GM23338 (cell line): ENCODE measurements at regions not wholly inside any gene's neighbourhood (a gene's known extent, or its start where the extent isn't known, plus 50 kb on each side); places are given as distances from the start of the nearest gene placed in this dataset.

ENCODE experiments used
- ATAC-seq: fragments of 200-7000 bp; cut with Tn5 transposase; 3 replicates; pipeline ENCODE4 v1.9.1; 2020
- DNase-seq: peaks from one replicate; pipeline ENCODE4 v3.0.0-alpha.2; 2015; ENCODE audit warnings: low spot score
- H2AFZ ChIP-seq: fragments of 200-600 bp; sonication (generic); 2 replicates; pipeline ENCODE4 v1.8.0; 2016; ENCODE audit warnings: antibody characterized with exemption, mild to moderate bottlenecking, moderate library complexity
- H3F3A ChIP-seq: fragments of 200-600 bp; sonication (generic); replicated peaks from 2 replicates; pipeline ENCODE4 v1.8.0; 2017; ENCODE audit warnings: antibody characterized with exemption, mixed run types, low read depth
- H3K27ac ChIP-seq: fragments of 200-600 bp; sonication (generic); 2 replicates; pipeline ENCODE4 v1.6.1; 2016; ENCODE audit warnings: low read depth
- H3K27me3 ChIP-seq: fragments of 200-600 bp; sonication (generic); 2 replicates; pipeline ENCODE4 v1.8.0; 2016; ENCODE audit warnings: mild to moderate bottlenecking, mixed run types, moderate library complexity; ENCODE audit not compliant: insufficient read depth
- H3K36me3 ChIP-seq: fragments of 200-600 bp; sonication (generic); 2 replicates; pipeline ENCODE4 v1.8.0; 2016; ENCODE audit warnings: mild to moderate bottlenecking; ENCODE audit not compliant: insufficient read depth
- H3K4me1 ChIP-seq: fragments of 200-600 bp; sonication (generic); 2 replicates; pipeline ENCODE4 v1.8.0; 2016; ENCODE audit warnings: mild to moderate bottlenecking, moderate library complexity; ENCODE audit not compliant: insufficient read depth
- H3K4me2 ChIP-seq: fragments of 200-600 bp; sonication (generic); 2 replicates; pipeline ENCODE4 v1.7.1; 2017; ENCODE audit warnings: mixed run types
- H3K4me3 ChIP-seq: fragments of 200-600 bp; sonication (generic); 2 replicates; pipeline ENCODE4 v1.6.1; 2016; ENCODE audit warnings: mixed run types
- H3K79me2 ChIP-seq: fragments of 200-600 bp; sonication (generic); replicated peaks from 2 replicates; pipeline ENCODE4 v1.8.0; 2017; ENCODE audit warnings: mild to moderate bottlenecking; ENCODE audit not compliant: insufficient read depth
- H3K9me2 ChIP-seq: fragments of 200-600 bp; sonication (generic); 2 replicates; pipeline ENCODE4 v1.8.0; 2017; ENCODE audit not compliant: insufficient read depth
- H4K20me1 ChIP-seq: fragments of 200-600 bp; sonication (generic); replicated peaks from 2 replicates; pipeline ENCODE4 v1.8.0; 2017; ENCODE audit warnings: mild to moderate bottlenecking; ENCODE audit not compliant: insufficient read depth
- H3K27ac Mint-ChIP-seq: 2 replicates; pipeline ENCODE4 v1.8.0; 2020; ENCODE audit warnings: inconsistent platforms, mild to moderate bottlenecking, moderate library complexity, mixed read lengths
- H3K27me3 Mint-ChIP-seq: 3 replicates; pipeline ENCODE4 v1.8.0; 2022; ENCODE audit warnings: low read depth, mild to moderate bottlenecking, moderate library complexity, mixed read lengths, inconsistent platforms; ENCODE audit not compliant: insufficient read depth, poor library complexity
- H3K36me3 Mint-ChIP-seq: 3 replicates; pipeline ENCODE4 v1.8.0; 2021; ENCODE audit warnings: low read depth, mild to moderate bottlenecking, inconsistent platforms, moderate library complexity, mixed read lengths
- H3K4me1 Mint-ChIP-seq: 3 replicates; pipeline ENCODE4 v1.8.0; 2020; ENCODE audit warnings: mild to moderate bottlenecking, inconsistent platforms, mixed read lengths
- H3K4me3 Mint-ChIP-seq: 3 replicates; pipeline ENCODE4 v1.8.0; 2021; ENCODE audit warnings: moderate library complexity, mild to moderate bottlenecking, inconsistent platforms, mixed read lengths
- H3K9me3 Mint-ChIP-seq: 3 replicates; pipeline ENCODE4 v1.8.0; 2020; ENCODE audit warnings: moderate library complexity, mild to moderate bottlenecking, inconsistent platforms, mixed read lengths
- CREB1 ChIP-seq: fragments of 250-450 bp; sonication (Bioruptor Pico); IDR thresholded peaks from 2 replicates; pipeline ENCODE4 v1.5.0; 2020; ENCODE audit warnings: low read depth, mild to moderate bottlenecking, moderate library complexity
- CTCF ChIP-seq, 2 experiments: fragments of 200-600 bp in 1 of 2; sonication (generic) in 1 of 2; conservative IDR thresholded peaks; 2 replicates each; pipeline versions ENCODE4 v1.5.1 to v1.6.1; 2016 to 2017; ENCODE audit warnings: antibody characterized with exemption in 2 of 2, low read depth in 2 of 2, mild to moderate bottlenecking in 2 of 2, moderate library complexity in 1 of 2
- ETS1 ChIP-seq: IDR thresholded peaks from 2 replicates; pipeline ENCODE4 v1.6.1; 2016; ENCODE audit warnings: antibody characterized with exemption
- EZH2 ChIP-seq: fragments of 200-600 bp; sonication (generic); IDR thresholded peaks from one replicate; pipeline ENCODE4 v1.8.0; 2017; ENCODE audit warnings: antibody characterized with exemption, mild to moderate bottlenecking, low read depth; ENCODE audit not compliant: unreplicated experiment
- EZH2phosphoT487 ChIP-seq: fragments of 200-600 bp; sonication (generic); IDR thresholded peaks from one replicate; pipeline ENCODE4 v1.8.1; 2018; ENCODE audit warnings: antibody characterized with exemption; ENCODE audit not compliant: unreplicated experiment
- JUNB ChIP-seq: IDR thresholded peaks from one replicate; pipeline ENCODE4 v1.6.1; 2016; ENCODE audit warnings: antibody characterized with exemption; ENCODE audit not compliant: unreplicated experiment
- NANOG ChIP-seq: IDR thresholded peaks from 2 replicates; pipeline ENCODE4 v1.6.1; 2016; ENCODE audit warnings: antibody characterized with exemption, borderline replicate concordance
- POLR2AphosphoS5 ChIP-seq: IDR thresholded peaks from 2 replicates; pipeline ENCODE4 v1.6.1; 2016; ENCODE audit warnings: antibody characterized with exemption, low read depth
- REST ChIP-seq: IDR thresholded peaks from one replicate; pipeline ENCODE4 v1.6.1; 2018; ENCODE audit warnings: antibody characterized with exemption; ENCODE audit not compliant: unreplicated experiment
- STAT1 ChIP-seq: IDR thresholded peaks from one replicate; pipeline ENCODE4 v1.6.1; 2016; ENCODE audit warnings: antibody characterized with exemption; ENCODE audit not compliant: unreplicated experiment
- ZNF114 ChIP-seq: fragments of 250-450 bp; sonication (Bioruptor Pico); IDR thresholded peaks from 2 replicates; pipeline ENCODE4 v1.5.0; 2020; ENCODE audit warnings: mild to moderate bottlenecking, moderate library complexity
- ZNF331 ChIP-seq: fragments of 250-450 bp; sonication (Bioruptor Pico); IDR thresholded peaks from 2 replicates; pipeline ENCODE4 v1.5.0; 2020; ENCODE audit warnings: low read depth, mild to moderate bottlenecking, moderate library complexity
- ZNF462 ChIP-seq: fragments of 250-450 bp; sonication (Bioruptor Pico); IDR thresholded peaks from 2 replicates; pipeline ENCODE4 v1.5.0; 2020; ENCODE audit warnings: mild to moderate bottlenecking, moderate library complexity

- ATAC-seq, result no peak
These were observed 370.6 kb downstream of the GBE1 start for GRCh38 chr3:81390796-81391195.

More at GRCh38 chr3:81390796-81391195, 370.6 kb downstream of the GBE1 start:
- H3K4me3 ChIP-seq, result no peak overlapping the region
- H3K4me3 Mint-ChIP-seq, result no peak overlapping the region
- TF ChIP-seq JUNB (no peak), EZH2 (no peak), ZNF114 (CRISPR knock-in tag) (no peak), POLR2AphosphoS5 (no peak), ZNF462 (CRISPR knock-in tag) (no peak), STAT1 (no peak), REST (no peak), CTCF (conservative IDR thresholded peaks at IDR 0.05; ENCODE audit: low read depth in 2 of 2) (no peak), NANOG (no peak), EZH2phosphoT487 (no peak), CREB1 (CRISPR knock-in tag) (no peak), ZNF331 (no peak), ETS1 (no peak)
- H3K4me2 ChIP-seq, result no peak overlapping the region
- H3K36me3 ChIP-seq, result no peaks in the 10 kb centered on the region
- DNase-seq, result no peak
- 0 out of 2 replicates have a peak, but pooled peaks cover 6% of the 10 kb centered on the region for H3K9me2 ChIP-seq
- no peak overlapping the region for H3K27ac Mint-ChIP-seq
- no peaks in the 10 kb centered on the region for H4K20me1 ChIP-seq
- H3K27me3 Mint-ChIP-seq, result no peaks in the 10 kb centered on the region
- no peaks in the 10 kb centered on the region for H3K79me2 ChIP-seq
- no peaks in the 10 kb centered on the region for H3K36me3 Mint-ChIP-seq
- H3K27me3 ChIP-seq, result no peaks in the 10 kb centered on the region
- H3K9me3 Mint-ChIP-seq, result no peaks in the 10 kb centered on the region
- peaks cover 18% of the 10 kb centered on the region for H3K4me1 Mint-ChIP-seq
- H2AFZ ChIP-seq, result no peak overlapping the region
- no peaks in the 10 kb centered on the region for H3F3A ChIP-seq
- H3K27ac ChIP-seq, result no peak overlapping the region
- H3K4me1 ChIP-seq, result peaks cover 5% of the 10 kb centered on the region
